Retinal pigment epithelial cell (primary cell): ENCODE measurements at regions not wholly inside any gene's neighbourhood (a gene's known extent, or its start where the extent isn't known, plus 50 kb on each side); places are given as distances from the start of the nearest gene placed in this dataset.

Experiments
- DNase-seq: peaks from one replicate; pipeline ENCODE4 v3.0.0-alpha.2; 2010; ENCODE audit warnings: low read depth
- H3K4me3 ChIP-seq: 2 replicates; pipeline ENCODE4 v1.5.1; 2011; ENCODE audit warnings: mild to moderate bottlenecking, low read length, control low read depth, moderate library complexity
- CTCF ChIP-seq: conservative IDR thresholded peaks from 2 replicates; pipeline ENCODE4 v1.5.1; 2011; ENCODE audit warnings: low read depth, low read length, control low read depth, inconsistent platforms

GRCh38 chr2:189255711-189256110 is 76.2 kb upstream of the COL5A2 start:
- no peak for DNase-seq
- TF ChIP-seq CTCF, result no peak

GRCh38 chr2:189258616-189259365 is 79.2 kb upstream of the COL5A2 start:
- DNase-seq, result no peak
- no peak overlapping the region for H3K4me3 ChIP-seq
- no peak for TF ChIP-seq CTCF

More at GRCh38 chr2:189255711-189256110, 76.2 kb upstream of the COL5A2 start:
- no peak overlapping the region for H3K4me3 ChIP-seq

GRCh38 chr2:189260361-189260814 is 80.8 kb upstream of the COL5A2 start:
- H3K4me3 ChIP-seq, result no peak overlapping the region
- no peak for DNase-seq
- TF ChIP-seq CTCF, result no peak

GRCh38 chr2:189261431-189261841 is 81.9 kb upstream of the COL5A2 start:
- no peak for DNase-seq
- TF ChIP-seq CTCF, result no peak
- H3K4me3 ChIP-seq, result no peak overlapping the region

- no peak for DNase-seq
- no peak overlapping the region for H3K4me3 ChIP-seq
- TF ChIP-seq CTCF, result no peak
Measured at GRCh38 chr2:189261916-189262315, 82.4 kb upstream of the COL5A2 start.

- no peak overlapping the region for H3K4me3 ChIP-seq
- DNase-seq, result no peak
- TF ChIP-seq CTCF, result no peak
Measured at GRCh38 chr2:189265696-189266320, 86.2 kb upstream of the COL5A2 start.

- no peak for DNase-seq
- TF ChIP-seq CTCF, result no peak
- H3K4me3 ChIP-seq, result no peak overlapping the region
Measured at GRCh38 chr2:189267491-189267890, 87.9 kb upstream of the COL5A2 start.
